GM19328 (cell line): ENCODE measurements at regions not wholly inside any gene's neighbourhood (a gene's known extent, or its start where the extent isn't known, plus 50 kb on each side); places are given as distances from the start of the nearest gene placed in this dataset.
"Not testable (repeated sequence)": the region's sequence is repeated elsewhere in the genome, so short reads cannot be mapped to it uniquely, and the experiment has no call there.

Experiments
- ATAC-seq: cut with Tn5 transposase; IDR thresholded peaks from one replicate; pipeline ENCODE4 v1.9.1; 2021; ENCODE audit warnings: mild to moderate bottlenecking, moderate library complexity; ENCODE audit not compliant: unreplicated experiment

DNA sequence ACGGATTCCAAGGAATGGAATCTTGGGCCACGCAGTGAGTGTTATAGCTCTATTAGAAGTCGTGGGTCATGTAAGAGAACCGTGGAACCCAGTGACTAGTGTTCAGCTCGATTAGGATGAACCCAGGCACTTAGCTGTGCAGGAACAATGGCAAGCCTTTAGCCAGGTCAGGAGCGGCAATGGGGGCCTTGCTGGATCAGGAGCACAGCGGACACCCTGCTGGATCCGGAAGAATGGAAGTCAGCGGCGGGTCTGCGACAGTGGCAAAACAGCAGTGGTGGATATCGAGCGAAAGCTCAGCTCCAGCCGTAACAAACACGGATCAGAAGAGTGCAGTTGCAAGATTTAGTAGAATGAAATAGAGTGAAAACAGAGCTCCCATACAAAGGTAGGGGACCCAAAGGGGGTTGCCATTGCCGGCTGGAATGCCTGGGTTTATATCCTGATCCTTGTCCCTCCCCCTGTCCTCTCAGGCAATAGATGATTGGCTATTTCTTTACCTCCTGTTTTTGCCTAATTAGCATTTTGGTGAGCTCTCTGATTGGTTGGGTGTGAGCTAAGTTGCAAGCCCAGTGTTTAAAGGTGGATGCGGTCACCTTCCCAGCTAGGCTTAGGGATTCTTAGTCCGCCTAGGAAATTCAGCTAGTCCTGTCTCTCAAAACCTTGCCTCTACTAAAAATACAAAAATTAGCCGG is 618.3 kb upstream of the CBLB start:
- ATAC-seq = not testable (repeated sequence)

- ATAC-seq = no peak
Measured at GRCh38 chr3:106488331-106488730, 619.5 kb upstream of the CBLB start.

DNA sequence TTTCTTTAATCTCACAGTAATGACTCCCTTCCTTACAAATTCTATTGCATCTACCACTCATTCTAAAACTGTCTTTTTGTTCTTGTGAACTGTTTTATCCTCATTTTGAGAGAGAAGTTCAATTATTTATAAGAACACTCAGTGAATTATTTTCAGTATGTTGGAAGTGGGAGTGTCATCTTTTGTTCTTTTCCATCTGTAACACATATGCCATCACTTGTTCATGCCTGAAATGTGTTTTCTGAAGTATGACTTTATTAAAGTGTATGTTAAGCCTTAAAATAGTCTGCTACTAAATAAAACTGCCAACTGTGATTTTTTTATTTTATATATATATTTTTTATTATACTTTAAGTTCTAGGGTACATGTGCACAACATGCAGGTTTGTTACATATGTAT is 623.0 kb upstream of the CBLB start:
- ATAC-seq = no peak

DNA sequence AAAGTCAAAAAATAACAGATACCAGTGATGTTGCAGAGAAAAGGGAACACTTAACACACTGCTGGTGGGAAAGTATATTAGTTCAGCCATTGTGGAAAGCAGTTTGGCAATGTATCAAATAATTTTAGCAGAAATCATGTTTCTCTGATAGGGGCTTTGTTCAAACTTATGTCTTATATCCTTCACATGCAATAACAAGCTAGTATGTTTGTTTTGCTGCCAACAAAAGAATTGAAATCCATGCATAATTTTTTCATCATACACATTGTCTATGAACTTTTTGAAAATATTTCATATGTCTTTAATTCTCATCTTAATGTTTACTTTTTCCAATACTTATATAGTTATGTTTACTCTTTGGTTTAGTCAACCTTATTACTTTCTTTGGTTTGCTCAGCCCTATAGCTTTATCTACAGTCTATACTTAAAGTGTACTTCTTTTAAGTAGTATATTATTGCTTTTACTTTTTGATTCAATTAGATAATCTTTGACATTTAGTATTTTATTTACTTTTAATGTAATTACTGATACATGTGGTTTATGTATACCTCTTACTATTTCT is 639.6 kb upstream of the CBLB start:
- no peak for ATAC-seq

- ATAC-seq = no peak
Measured at GRCh38 chr3:106510206-106510605, 641.4 kb upstream of the CBLB start.

GRCh38 chr3:106512846-106513245 is 644.0 kb upstream of the CBLB start:
- ATAC-seq = no peak

- ATAC-seq = no peak
Measured at GRCh38 chr3:106514431-106514830, 645.6 kb upstream of the CBLB start.

- no peak for ATAC-seq
Measured at GRCh38 chr3:106518516-106518915, 649.7 kb upstream of the CBLB start.

GRCh38 chr3:106522397-106522796 is 653.6 kb upstream of the CBLB start:
- ATAC-seq = no peak

- no peak for ATAC-seq
Measured at GRCh38 chr3:106528932-106529331, 660.1 kb upstream of the CBLB start.

- no peak for ATAC-seq
Measured at GRCh38 chr3:106529738-106530137, 660.9 kb upstream of the CBLB start.

GRCh38 chr3:106530367-106530766 is 661.6 kb upstream of the CBLB start:
- ATAC-seq = no peak

DNA sequence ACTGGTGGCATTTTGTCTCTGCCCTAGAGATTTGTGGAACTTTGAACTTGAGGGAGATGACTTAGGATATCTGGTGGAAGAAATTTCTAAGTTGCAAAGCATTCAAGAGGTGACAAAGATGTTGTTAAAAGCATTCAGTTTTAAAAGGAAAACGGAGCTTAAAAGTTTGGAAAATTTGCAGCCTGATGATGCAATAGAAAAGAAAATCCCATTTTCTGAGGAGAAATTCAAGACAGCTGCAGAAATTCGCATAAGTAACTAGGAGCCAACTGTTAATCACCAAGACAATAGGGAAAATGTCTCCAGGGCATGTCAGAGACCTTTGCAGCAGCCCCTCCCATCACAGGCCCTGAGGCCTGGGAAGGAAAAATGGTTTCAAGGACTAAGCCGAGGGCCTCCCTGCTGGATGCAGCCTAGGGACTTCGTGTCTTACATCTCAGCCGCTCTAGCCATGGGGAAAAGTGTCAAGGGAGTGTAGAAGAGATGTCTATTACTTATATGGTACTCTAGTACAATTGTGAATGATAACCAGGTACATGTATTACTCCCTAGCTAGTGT is 663.0 kb upstream of the CBLB start:
- ATAC-seq = not testable (repeated sequence)

GRCh38 chr3:106533093-106533787 is 664.4 kb upstream of the CBLB start:
- no peak for ATAC-seq

- ATAC-seq = no peak
Measured at GRCh38 chr3:106533788-106534160, 665.0 kb upstream of the CBLB start.

DNA sequence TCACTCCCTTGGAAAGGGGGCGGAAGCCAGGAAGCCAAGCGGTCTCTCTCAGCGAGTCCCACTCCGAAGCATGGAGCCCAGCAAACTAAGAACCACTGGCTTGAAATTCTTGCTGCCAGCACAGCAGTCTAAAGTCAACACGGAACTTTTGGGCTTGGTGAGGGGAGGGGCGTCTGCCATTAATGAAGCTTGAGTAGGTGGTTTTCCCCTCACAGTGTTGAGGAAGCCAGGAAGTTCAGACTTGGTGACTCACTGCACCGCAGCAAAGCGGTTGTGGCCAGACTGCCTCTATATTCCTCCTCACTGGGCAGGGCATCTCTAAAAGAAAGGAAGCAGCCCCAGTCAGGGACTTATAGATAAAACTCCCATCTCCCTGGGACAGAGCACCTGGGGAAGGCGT is 665.4 kb upstream of the CBLB start:
- ATAC-seq = no peak

GRCh38 chr3:106540743-106541142 is 671.9 kb upstream of the CBLB start:
- no peak for ATAC-seq

- ATAC-seq = no peak
Measured at GRCh38 chr3:106542101-106542769, 673.4 kb upstream of the CBLB start.

DNA sequence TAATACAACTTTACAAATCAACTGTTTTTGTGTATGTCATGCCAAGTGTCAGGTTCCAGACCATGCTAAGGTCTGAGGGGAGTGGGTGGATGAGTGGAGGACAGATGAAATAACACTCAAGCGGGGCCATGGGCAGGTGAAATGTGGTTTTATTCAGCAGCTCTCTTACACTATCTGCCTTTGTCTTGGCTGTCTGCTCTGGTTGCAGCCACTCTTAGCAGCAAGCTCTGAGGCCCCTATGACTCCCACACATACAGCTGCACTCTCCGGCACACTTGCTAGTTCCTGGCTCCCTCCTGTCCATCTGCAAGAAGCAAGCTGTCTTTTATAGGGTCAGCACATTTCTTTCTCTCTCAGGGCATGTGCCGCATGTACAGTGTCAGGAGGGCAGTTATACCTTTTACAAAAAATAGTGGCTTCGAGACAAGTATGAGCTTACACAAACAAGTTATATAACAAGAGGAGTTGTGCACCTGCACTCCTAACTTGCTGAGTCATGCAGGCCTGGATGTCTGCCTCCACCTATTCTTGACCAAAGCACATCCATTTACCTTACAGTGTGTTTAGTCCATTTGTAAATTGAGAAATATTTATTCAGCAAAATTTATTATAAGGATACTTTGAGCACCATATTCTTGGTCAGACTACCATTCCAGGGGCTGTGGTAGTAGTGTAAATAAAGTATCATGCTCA is 683.7 kb upstream of the CBLB start:
- no peak for ATAC-seq

- ATAC-seq = no peak
Measured at GRCh38 chr3:106560451-106560966, 691.7 kb upstream of the CBLB start.

DNA sequence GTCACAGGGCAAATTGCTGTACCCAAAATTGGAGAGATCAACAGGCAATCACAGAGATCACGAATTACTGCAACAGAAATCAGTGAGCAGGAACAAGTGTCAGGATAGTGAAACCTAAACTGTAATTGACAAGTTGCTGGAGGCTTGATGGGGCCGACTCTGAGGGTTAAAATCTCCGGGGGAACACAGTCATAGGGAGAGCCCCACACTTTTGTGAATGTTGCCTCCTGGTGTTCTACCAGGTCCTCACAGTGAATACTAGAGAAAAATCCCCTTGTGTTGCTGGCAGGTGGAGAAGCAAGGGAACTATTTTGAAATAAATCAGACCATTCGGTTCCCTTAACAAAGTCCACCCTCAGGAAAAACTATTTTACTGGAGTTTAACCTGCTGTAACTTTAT is 697.5 kb upstream of the CBLB start:
- peak; percentile 87 for ATAC-seq
